Neural progenitor cell (in vitro differentiated cells): ENCODE measurements at regions not wholly inside any gene's neighbourhood (a gene's known extent, or its start where the extent isn't known, plus 50 kb on each side); places are given as distances from the start of the nearest gene placed in this dataset.

Source experiments
- CTCF ChIP-seq: fragments of 200-600 bp; sonication (generic); IDR thresholded peaks from 2 replicates; pipeline ENCODE4 v1.5.1; 2017; ENCODE audit warnings: antibody characterized with exemption, mild to moderate bottlenecking
- EZH2 ChIP-seq: fragments of 200-600 bp; sonication (generic); IDR thresholded peaks from 2 replicates; pipeline ENCODE4 v1.6.1; 2017; ENCODE audit warnings: antibody characterized with exemption, mild to moderate bottlenecking, moderate library complexity

GRCh38 chr6:48957781-48958180 lies 505.3 kb downstream of the MMUT start:
- TF ChIP-seq CTCF, result no peak
- TF ChIP-seq EZH2, result no peak
